WTC11 (cell line): ENCODE measurements at regions not wholly inside any gene's neighbourhood (a gene's known extent, or its start where the extent isn't known, plus 50 kb on each side); places are given as distances from the start of the nearest gene placed in this dataset.
A peak's percentile ranks its signal among the peaks of the same experiment; 100 is the strongest.

ENCODE experiments used
- ATAC-seq: fragments of 200-7000 bp; cut with Tn5 transposase; 2 replicates; pipeline ENCODE4 v1.10.0; 2021; ENCODE audit warnings: mild to moderate bottlenecking, moderate library complexity
- CTCF ChIA-PET: fragments of 300-600 bp; sonication (Branson Sonifier 250); formaldehyde crosslinking; loops from one replicate; lab custom pipeline; 2021; ENCODE audit warnings: antibody characterized with exemption; lab: Charles Lee
- POLR2A ChIA-PET: fragments of 350-600 bp; sonication (Branson Sonifier 250); formaldehyde crosslinking; loops from one replicate; lab custom pipeline; 2021; ENCODE audit warnings: antibody characterized with exemption; lab: Charles Lee
- DNase-seq: peaks from one replicate; pipeline ENCODE4 v3.0.0; 2021; ENCODE audit warnings: low spot score
- H3K27ac Mint-ChIP-seq: 2 replicates; pipeline ENCODE4 v1.8.0; 2021; ENCODE audit warnings: mixed read lengths
- H3K27me3 Mint-ChIP-seq: 2 replicates; pipeline ENCODE4 v1.8.0; 2021; ENCODE audit warnings: low read depth, mild to moderate bottlenecking, moderate library complexity, mixed read lengths
- H3K36me3 Mint-ChIP-seq: 2 replicates; pipeline ENCODE4 v1.8.0; 2021; ENCODE audit warnings: mixed read lengths
- H3K4me1 Mint-ChIP-seq: 2 replicates; pipeline ENCODE4 v1.8.0; 2022; ENCODE audit warnings: mixed read lengths
- H3K4me3 Mint-ChIP-seq: 2 replicates; pipeline ENCODE4 v1.8.0; 2021; ENCODE audit warnings: mild to moderate bottlenecking, moderate library complexity, mixed read lengths
- H3K9me3 Mint-ChIP-seq: 2 replicates; pipeline ENCODE4 v1.8.0; 2021; ENCODE audit warnings: mixed read lengths
- ATF1 ChIP-seq: sonication (generic); formaldehyde crosslinking; IDR thresholded peaks from 2 replicates; pipeline ENCODE4 v1.8.1; 2023; ENCODE audit warnings: mild to moderate bottlenecking, moderate library complexity, missing genetic modification reagents
- CREB1 ChIP-seq: sonication (generic); formaldehyde crosslinking; IDR thresholded peaks from 2 replicates; pipeline ENCODE4 v1.8.0; 2023; ENCODE audit warnings: mild to moderate bottlenecking, missing genetic modification reagents
- CREM ChIP-seq: sonication (generic); formaldehyde crosslinking; IDR thresholded peaks from 2 replicates; pipeline ENCODE4 v1.8.1; 2022; ENCODE audit warnings: mild to moderate bottlenecking, missing genetic modification reagents, moderate library complexity
- EMX1 ChIP-seq: fragments of 250-450 bp; sonication (Bioruptor Pico); IDR thresholded peaks from 2 replicates; pipeline ENCODE4 v1.8.0; 2021; ENCODE audit warnings: mild to moderate bottlenecking
- FOXK1 ChIP-seq: sonication (generic); formaldehyde crosslinking; IDR thresholded peaks from 2 replicates; pipeline ENCODE4 v1.8.0; 2022; ENCODE audit warnings: mild to moderate bottlenecking, moderate library complexity, missing genetic modification reagents
- FOXP1 ChIP-seq: sonication (generic); formaldehyde crosslinking; IDR thresholded peaks from 2 replicates; pipeline ENCODE4 v1.8.0; 2022; ENCODE audit warnings: missing genetic modification reagents, mild to moderate bottlenecking, moderate library complexity, borderline replicate concordance
- KAT7 ChIP-seq: sonication (generic); formaldehyde crosslinking; IDR thresholded peaks from 2 replicates; pipeline ENCODE4 v1.8.1; 2023; ENCODE audit warnings: missing genetic modification reagents, mild to moderate bottlenecking, borderline replicate concordance
- MXD4 ChIP-seq: fragments of 250-450 bp; sonication (Bioruptor Pico); IDR thresholded peaks from 2 replicates; pipeline ENCODE4 v1.8.0; 2021; ENCODE audit warnings: mild to moderate bottlenecking, moderate library complexity, borderline replicate concordance
- NR3C1 ChIP-seq: sonication (generic); formaldehyde crosslinking; conservative IDR thresholded peaks from 2 replicates; pipeline ENCODE4 v1.8.1; 2023; ENCODE audit warnings: low read depth, mild to moderate bottlenecking, missing genetic modification reagents
- SMAD4 ChIP-seq: sonication (generic); formaldehyde crosslinking; IDR thresholded peaks from 2 replicates; pipeline ENCODE4 v1.8.0; 2022; ENCODE audit warnings: mild to moderate bottlenecking, missing genetic modification reagents
- TEAD1 ChIP-seq: sonication (generic); formaldehyde crosslinking; IDR thresholded peaks from 2 replicates; pipeline ENCODE4 v1.8.0; 2022; ENCODE audit warnings: mild to moderate bottlenecking, missing genetic modification reagents
- TF ChIP-seq, protein P1 (sequence below): sonication (generic); formaldehyde crosslinking; IDR thresholded peaks from 2 replicates; pipeline ENCODE4 v1.8.1; 2022; ENCODE audit warnings: low read depth, mild to moderate bottlenecking, moderate library complexity, missing genetic modification reagents, borderline replicate concordance
- TF ChIP-seq, protein P2 (sequence below): sonication (generic); formaldehyde crosslinking; IDR thresholded peaks from 2 replicates; pipeline ENCODE4 v1.8.0; 2023; ENCODE audit warnings: missing genetic modification reagents
- TF ChIP-seq, protein P3 (sequence below): sonication (generic); formaldehyde crosslinking; IDR thresholded peaks from 2 replicates; pipeline ENCODE4 v1.8.1; 2023; ENCODE audit warnings: mild to moderate bottlenecking, missing genetic modification reagents
- TF ChIP-seq, protein P4 (sequence below): sonication (generic); formaldehyde crosslinking; IDR thresholded peaks from 2 replicates; pipeline ENCODE4 v1.8.0; 2022; ENCODE audit warnings: mild to moderate bottlenecking, missing genetic modification reagents
- TF ChIP-seq, protein P5 (sequence below): fragments of 250-450 bp; sonication (Bioruptor Pico); IDR thresholded peaks from 2 replicates; pipeline ENCODE4 v1.9.0; 2021; ENCODE audit warnings: mild to moderate bottlenecking
- TF ChIP-seq, protein P6 (sequence below): sonication (generic); formaldehyde crosslinking; IDR thresholded peaks from 2 replicates; pipeline ENCODE4 v1.8.1; 2023; ENCODE audit warnings: mild to moderate bottlenecking, missing genetic modification reagents, borderline replicate concordance
- TF ChIP-seq, protein P7 (sequence below): sonication (generic); formaldehyde crosslinking; IDR thresholded peaks from 2 replicates; pipeline ENCODE4 v1.8.0; 2022; ENCODE audit warnings: mild to moderate bottlenecking, missing genetic modification reagents
- TF ChIP-seq, protein P8 (sequence below): sonication (generic); formaldehyde crosslinking; IDR thresholded peaks from 2 replicates; pipeline ENCODE4 v1.8.0; 2022; ENCODE audit warnings: mild to moderate bottlenecking, missing genetic modification reagents

DNA sequence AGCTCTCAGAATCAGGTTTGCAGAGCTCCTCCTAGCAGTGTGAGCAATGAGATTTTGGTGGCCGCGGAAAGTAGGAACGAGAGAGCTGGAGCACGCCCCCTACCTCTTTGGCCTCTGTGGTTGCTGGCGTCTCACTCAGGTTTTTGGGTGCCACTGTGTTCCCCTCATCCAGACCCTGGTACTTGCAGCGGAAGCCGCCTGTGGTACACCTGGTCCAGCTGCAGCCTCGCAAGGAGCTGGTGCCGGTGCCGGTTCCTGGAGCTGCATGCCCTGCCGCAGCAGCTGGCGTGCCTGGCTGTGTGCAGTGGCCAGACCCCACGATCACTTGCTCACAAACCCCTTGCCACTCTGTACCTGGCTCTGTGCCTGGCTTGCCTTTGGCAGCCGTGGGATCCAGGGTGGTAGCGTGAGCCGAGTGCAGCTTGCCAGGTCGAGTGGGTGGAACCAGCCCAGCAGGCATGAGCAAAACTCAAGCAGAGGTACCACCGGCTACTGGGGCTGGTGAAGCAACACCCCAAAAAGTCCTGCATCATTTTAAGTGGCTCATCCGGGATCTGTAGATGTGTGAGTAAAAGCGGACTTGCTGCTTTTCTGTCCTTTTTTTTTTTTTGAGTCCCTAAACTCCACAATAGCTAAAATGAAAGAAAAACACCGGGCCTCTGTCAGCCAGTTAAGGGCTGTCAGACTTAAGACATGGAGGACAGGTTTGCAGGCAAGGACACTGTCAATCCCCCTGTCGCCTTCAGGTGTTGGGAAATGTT lies 844.9 kb downstream of the KCNT2 start:
- DNase-seq, result no peak
- no peak for TF ChIP-seq MXD4 (CRISPR knock-in tag)
- TF ChIP-seq, protein P1, sequence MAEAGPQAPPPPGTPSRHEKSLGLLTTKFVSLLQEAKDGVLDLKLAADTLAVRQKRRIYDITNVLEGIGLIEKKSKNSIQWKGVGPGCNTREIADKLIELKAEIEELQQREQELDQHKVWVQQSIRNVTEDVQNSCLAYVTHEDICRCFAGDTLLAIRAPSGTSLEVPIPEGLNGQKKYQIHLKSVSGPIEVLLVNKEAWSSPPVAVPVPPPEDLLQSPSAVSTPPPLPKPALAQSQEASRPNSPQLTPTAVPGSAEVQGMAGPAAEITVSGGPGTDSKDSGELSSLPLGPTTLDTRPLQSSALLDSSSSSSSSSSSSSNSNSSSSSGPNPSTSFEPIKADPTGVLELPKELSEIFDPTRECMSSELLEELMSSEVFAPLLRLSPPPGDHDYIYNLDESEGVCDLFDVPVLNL (CRISPR knock-in tag), result no peak
- TF ChIP-seq SMAD4, result no peak
- TF ChIP-seq FOXP1 (CRISPR knock-in tag), result no peak
- no peak for TF ChIP-seq TEAD1 (CRISPR knock-in tag)
- no peak for TF ChIP-seq FOXK1 (CRISPR knock-in tag)
- TF ChIP-seq, protein P2, sequence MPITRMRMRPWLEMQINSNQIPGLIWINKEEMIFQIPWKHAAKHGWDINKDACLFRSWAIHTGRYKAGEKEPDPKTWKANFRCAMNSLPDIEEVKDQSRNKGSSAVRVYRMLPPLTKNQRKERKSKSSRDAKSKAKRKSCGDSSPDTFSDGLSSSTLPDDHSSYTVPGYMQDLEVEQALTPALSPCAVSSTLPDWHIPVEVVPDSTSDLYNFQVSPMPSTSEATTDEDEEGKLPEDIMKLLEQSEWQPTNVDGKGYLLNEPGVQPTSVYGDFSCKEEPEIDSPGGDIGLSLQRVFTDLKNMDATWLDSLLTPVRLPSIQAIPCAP (CRISPR knock-in tag), result no peak
- TF ChIP-seq CREB1 (CRISPR knock-in tag), result no peak
- TF ChIP-seq NR3C1 (CRISPR knock-in tag), result no peak
- TF ChIP-seq, protein P3, sequence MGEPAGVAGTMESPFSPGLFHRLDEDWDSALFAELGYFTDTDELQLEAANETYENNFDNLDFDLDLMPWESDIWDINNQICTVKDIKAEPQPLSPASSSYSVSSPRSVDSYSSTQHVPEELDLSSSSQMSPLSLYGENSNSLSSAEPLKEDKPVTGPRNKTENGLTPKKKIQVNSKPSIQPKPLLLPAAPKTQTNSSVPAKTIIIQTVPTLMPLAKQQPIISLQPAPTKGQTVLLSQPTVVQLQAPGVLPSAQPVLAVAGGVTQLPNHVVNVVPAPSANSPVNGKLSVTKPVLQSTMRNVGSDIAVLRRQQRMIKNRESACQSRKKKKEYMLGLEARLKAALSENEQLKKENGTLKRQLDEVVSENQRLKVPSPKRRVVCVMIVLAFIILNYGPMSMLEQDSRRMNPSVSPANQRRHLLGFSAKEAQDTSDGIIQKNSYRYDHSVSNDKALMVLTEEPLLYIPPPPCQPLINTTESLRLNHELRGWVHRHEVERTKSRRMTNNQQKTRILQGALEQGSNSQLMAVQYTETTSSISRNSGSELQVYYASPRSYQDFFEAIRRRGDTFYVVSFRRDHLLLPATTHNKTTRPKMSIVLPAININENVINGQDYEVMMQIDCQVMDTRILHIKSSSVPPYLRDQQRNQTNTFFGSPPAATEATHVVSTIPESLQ (CRISPR knock-in tag), result no peak
- TF ChIP-seq, protein P4, sequence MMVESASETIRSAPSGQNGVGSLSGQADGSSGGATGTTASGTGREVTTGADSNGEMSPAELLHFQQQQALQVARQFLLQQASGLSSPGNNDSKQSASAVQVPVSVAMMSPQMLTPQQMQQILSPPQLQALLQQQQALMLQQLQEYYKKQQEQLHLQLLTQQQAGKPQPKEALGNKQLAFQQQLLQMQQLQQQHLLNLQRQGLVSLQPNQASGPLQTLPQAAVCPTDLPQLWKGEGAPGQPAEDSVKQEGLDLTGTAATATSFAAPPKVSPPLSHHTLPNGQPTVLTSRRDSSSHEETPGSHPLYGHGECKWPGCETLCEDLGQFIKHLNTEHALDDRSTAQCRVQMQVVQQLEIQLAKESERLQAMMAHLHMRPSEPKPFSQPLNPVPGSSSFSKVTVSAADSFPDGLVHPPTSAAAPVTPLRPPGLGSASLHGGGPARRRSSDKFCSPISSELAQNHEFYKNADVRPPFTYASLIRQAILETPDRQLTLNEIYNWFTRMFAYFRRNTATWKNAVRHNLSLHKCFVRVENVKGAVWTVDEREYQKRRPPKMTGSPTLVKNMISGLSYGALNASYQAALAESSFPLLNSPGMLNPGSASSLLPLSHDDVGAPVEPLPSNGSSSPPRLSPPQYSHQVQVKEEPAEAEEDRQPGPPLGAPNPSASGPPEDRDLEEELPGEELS, result no peak
- TF ChIP-seq EMX1 (CRISPR knock-in tag), result no peak
- TF ChIP-seq KAT7 (CRISPR knock-in tag), result no peak
- TF ChIP-seq CREM (CRISPR knock-in tag), result no peak
- TF ChIP-seq, protein P5, sequence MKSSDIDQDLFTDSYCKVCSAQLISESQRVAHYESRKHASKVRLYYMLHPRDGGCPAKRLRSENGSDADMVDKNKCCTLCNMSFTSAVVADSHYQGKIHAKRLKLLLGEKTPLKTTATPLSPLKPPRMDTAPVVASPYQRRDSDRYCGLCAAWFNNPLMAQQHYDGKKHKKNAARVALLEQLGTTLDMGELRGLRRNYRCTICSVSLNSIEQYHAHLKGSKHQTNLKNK (CRISPR knock-in tag), result no peak
- TF ChIP-seq, protein P6, sequence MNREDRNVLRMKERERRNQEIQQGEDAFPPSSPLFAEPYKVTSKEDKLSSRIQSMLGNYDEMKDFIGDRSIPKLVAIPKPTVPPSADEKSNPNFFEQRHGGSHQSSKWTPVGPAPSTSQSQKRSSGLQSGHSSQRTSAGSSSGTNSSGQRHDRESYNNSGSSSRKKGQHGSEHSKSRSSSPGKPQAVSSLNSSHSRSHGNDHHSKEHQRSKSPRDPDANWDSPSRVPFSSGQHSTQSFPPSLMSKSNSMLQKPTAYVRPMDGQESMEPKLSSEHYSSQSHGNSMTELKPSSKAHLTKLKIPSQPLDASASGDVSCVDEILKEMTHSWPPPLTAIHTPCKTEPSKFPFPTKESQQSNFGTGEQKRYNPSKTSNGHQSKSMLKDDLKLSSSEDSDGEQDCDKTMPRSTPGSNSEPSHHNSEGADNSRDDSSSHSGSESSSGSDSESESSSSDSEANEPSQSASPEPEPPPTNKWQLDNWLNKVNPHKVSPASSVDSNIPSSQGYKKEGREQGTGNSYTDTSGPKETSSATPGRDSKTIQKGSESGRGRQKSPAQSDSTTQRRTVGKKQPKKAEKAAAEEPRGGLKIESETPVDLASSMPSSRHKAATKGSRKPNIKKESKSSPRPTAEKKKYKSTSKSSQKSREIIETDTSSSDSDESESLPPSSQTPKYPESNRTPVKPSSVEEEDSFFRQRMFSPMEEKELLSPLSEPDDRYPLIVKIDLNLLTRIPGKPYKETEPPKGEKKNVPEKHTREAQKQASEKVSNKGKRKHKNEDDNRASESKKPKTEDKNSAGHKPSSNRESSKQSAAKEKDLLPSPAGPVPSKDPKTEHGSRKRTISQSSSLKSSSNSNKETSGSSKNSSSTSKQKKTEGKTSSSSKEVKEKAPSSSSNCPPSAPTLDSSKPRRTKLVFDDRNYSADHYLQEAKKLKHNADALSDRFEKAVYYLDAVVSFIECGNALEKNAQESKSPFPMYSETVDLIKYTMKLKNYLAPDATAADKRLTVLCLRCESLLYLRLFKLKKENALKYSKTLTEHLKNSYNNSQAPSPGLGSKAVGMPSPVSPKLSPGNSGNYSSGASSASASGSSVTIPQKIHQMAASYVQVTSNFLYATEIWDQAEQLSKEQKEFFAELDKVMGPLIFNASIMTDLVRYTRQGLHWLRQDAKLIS, result no peak
- TF ChIP-seq ATF1 (CRISPR knock-in tag), result no peak
- TF ChIP-seq, protein P7, sequence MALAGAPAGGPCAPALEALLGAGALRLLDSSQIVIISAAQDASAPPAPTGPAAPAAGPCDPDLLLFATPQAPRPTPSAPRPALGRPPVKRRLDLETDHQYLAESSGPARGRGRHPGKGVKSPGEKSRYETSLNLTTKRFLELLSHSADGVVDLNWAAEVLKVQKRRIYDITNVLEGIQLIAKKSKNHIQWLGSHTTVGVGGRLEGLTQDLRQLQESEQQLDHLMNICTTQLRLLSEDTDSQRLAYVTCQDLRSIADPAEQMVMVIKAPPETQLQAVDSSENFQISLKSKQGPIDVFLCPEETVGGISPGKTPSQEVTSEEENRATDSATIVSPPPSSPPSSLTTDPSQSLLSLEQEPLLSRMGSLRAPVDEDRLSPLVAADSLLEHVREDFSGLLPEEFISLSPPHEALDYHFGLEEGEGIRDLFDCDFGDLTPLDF (CRISPR knock-in tag), result no peak
- TF ChIP-seq, protein P8, sequence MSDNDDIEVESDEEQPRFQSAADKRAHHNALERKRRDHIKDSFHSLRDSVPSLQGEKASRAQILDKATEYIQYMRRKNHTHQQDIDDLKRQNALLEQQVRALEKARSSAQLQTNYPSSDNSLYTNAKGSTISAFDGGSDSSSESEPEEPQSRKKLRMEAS, result no peak
- no peaks in the 10 kb centered on the region for H3K36me3 Mint-ChIP-seq
- ChIA-PET POLR2A (no interaction called here), CTCF (no interaction called here)
- H3K27ac Mint-ChIP-seq, result peak overlapping the region; percentile 32; the same call in 1 of the 2 replicates
- no peak overlapping the region for H3K4me3 Mint-ChIP-seq
- no peaks in the 10 kb centered on the region for H3K27me3 Mint-ChIP-seq
- no peaks in the 10 kb centered on the region for H3K9me3 Mint-ChIP-seq
- no peaks in the 10 kb centered on the region for H3K4me1 Mint-ChIP-seq
- peak; percentile 82 for ATAC-seq
